Activated CD4-positive, CD25-positive, alpha-beta regulatory T cell treated with anti-CD3 and anti-CD28 coated beads, Interleukin-2, amount 50 U/mL, for 24 hours (primary cell): ENCODE measurements at regions not wholly inside any gene's neighbourhood (a gene's known extent, or its start where the extent isn't known, plus 50 kb on each side); places are given as distances from the start of the nearest gene placed in this dataset.

ENCODE experiments used
- ATAC-seq, 2 donors: fragments of 150-1000 bp; cut with Tn5 transposase; one replicate each; pipeline ENCODE4 v1.10.0; 2021; ENCODE audit warnings: mild to moderate bottlenecking in 1 of 2, moderate library complexity in 1 of 2

DNA sequence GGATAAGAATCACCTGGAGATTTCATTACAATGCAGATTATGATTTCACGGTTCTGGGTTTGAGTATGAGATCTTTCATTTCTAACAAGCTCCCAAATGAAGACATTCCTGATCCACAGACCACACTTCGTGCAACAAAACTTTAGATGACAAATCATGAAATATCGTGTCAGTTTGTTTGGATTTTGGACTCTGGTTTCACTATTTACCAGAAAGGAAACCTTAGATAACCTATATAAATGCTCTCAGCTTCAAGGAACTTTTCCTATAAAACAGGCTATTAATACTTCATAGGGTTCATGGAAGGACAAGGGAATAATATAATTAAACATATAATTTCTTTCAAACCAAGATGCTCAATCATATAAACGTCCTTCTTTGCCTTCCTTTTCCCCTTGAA is 930.5 kb upstream of the SLC10A2 start:
- no peak for ATAC-seq

DNA sequence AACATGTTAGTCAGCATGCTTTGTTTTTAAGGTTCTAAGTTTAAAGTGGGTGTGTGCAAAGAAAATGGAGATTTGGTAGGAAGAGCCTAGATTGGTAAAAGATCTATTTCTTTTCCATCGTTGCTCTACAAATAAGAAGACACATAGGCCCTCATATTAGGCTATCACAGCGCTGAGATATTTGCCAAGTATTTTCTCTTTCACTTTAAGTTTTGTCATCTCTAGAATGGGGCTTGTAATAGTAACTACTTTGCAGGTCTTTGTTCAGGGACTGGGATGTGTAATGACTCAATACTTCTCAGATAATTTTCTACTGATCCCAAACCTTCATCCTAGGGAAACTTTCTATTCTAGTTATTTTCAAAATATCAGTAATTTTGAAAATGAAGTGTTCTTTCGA is 917.7 kb upstream of the SLC10A2 start:
- no peak for ATAC-seq

DNA sequence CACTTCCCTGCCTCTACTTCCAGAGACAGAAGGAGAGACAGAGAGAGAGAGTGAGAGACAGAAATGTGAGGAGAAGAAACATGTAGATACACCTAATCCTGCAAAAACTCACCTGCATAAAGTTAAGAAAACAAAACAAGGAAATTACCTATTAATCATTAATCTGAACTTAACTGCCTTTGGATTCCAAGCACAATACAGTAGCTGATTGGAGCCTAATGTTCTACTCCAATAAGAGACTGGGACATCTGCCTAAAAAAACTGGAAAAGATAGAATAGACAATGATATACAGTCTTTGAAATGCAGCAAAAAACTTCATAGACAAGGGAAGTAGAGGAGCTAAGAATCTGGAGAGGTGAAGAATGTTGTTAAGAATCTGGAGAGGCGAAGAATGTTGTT is 910.2 kb upstream of the SLC10A2 start:
- ATAC-seq: no peak

DNA sequence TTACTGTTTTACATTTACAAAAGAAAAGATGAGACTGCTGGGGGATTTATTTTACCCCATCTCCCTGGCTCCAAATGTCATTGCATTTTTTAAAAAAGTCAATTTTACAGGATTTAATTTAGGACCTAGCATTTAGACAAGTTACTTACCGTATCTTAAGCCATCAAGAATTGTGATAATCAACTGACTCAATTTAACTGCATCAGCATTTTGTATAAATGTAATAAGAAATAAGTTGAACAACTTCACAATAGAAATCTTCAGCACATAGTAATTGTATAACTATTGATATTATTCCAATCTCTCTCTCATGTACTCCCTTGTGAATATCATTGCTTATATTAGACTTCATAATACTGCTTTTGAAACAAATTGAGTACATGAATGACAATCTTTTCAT is 907.5 kb upstream of the SLC10A2 start:
- no peak for ATAC-seq

DNA sequence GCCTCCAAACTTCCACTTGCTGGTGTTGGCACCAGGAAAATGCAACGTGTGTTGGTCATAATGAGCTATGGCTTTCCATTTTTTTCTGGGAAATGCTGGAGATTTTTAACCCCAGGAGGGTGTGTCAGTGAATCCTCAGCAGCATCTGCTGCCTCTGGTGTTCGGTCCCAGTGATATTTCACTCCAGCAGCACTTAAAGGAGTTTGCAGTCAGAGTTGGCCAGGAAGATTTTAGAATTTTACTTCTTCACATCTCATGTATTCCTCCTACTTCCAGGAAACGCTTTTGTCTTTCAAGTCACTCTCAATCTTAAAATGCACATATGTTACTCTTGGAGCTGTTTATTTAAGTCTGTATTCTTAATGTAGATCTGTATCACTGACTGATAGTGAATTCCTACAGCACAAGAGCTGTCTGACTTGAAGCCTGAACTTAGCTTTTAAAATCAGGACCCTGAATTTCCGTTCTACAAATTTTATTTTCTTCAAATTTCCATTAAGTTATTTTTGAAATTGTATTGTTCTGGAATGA is 903.4 kb upstream of the SLC10A2 start:
- no peak for ATAC-seq

DNA sequence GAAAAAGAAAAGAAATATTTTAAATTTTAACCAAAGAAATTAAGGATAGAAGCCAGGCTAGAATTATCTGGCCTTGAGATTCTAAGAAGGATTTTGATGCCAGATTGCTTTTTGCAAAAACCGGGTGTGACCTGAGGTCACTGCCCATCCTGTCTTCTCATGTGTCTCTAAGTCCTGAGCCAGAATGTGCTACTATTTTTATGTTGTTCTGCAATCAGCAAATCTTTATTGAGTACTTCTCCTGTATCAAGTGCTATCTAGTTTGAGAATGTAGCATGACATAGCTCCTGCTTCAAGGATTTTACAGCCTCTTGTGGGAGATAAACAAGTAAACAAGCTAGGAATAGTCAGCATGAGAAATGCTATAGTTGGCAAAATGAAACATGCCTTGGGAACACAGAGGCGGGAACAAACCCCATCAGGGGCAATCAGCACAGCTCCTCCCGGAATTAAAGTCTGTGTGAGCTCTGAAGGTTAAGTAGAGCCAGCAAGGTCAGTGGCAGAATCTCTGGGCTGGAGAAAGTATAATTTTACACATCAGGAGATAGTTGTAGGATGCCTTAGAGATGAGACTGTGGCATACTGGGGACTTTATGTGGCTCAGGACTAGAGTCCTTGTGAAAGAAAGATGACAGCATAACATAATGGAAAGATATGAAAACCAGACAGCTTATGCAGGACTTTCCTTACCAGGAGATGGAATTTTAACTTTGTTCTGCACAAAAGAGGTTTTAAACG is 899.5 kb upstream of the SLC10A2 start:
- ATAC-seq: no peak

DNA sequence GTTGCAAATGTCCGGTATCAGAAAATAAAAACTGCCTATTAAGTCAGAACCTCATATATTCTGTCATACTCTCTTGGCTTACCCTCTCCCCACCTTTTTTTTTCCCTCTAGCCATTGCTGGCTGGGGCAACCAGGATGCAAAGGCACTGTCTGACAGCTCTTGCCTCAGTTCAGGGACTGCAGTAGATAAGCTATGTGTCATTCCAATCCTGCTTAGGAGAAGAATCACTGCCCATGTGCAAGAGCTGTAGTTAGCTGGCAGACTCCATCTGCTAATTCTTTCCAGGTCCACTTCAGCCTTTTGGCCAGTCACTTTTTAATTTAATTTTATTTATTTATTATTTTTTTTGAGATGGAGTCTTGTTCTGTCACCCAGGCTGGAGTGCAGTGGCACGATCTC is 895.6 kb upstream of the SLC10A2 start:
- ATAC-seq: no peak

DNA sequence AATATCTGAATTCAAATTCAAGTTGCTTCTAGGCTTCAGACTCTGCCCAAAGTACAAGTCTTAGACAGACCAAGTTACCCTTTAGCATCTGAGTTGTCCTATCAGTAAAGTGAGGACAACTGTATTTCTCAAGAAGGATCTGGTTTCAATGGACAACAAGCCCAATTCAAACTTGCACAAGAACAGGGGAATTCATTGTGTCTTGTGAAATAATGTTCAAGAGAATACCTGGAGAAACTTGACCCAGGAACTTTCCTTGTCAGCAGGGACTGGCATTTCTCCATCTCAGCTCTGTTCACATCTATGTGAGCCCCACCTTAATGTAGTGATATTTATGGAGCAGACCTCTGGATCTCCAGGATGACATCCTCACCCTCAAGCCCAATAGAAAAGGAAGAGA is 894.9 kb upstream of the SLC10A2 start:
- ATAC-seq: no peak

DNA sequence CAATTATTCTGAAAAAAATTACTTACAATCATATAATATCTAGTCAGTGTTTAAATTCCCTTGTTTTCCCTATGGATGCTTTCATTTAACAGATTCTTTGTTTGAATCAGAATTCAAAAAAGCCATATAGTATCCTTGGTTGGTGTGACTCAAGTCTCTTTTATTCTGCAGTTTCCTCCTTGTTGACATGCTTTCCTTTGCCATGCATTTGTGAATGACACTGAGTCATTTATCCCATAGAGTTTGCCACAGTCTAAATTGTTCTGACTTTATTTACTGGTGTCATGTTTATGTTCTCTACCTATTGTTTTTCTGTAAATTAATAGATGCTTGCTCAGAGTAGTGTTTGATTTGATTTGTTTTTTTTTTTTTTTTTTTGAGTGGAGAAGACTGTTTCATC is 893.8 kb upstream of the SLC10A2 start:
- ATAC-seq: no peak

DNA sequence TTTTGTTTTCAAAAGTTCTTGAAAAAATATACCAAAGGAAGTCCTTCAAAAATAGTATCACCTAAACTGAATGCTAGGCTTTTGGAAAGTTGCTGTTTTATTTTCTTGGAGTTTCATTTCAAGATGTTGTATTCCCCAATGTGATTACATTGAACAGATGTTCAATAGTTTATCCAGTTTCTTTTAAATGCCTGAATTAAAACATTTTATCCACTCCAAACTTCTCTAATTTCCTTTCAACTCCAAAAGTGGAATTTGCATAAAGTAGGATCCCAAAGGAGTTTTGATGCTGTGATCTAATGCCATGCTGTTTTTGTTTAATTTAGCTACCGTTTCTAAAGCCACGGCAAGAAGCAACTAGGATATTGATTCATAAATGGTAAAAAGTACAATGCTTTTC is 892.5 kb upstream of the SLC10A2 start:
- ATAC-seq: no peak

DNA sequence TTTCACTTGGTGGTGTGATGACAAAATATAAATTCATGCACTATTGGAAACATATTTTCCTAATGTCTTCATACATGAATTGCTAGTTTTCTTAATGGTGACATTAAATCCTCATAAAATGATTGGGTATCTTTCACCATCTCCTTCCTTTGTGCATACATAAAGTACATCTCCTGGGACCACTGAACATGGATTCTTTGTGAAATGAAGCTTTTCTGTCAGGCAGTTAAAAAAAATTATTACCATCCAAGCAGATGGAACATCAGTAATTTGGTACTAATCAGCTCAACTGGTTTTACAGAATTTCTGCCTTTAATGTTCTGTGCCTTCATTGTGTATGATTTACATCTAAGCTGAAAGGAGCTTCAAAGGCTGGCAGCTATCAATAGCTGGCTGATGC is 891.7 kb upstream of the SLC10A2 start:
- ATAC-seq: no peak

DNA sequence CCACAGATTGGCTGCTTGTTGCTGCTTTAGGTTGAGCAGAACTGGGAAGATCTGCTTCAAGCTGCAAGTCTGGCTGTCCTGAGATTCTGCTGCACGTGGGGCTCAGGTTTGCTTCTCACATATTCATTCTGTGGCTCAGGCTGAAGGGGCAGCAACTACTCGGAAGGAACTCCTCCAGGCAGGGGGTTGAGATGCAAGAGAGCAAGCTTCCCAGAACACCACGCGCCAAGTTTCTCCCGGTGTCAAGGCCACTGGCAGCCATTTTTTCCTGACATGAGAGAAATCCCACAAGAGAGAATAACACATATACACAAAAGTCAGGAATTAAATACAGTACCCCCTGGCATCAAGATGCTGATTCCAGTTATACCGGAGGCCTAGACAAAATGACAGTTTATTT is 887.6 kb upstream of the SLC10A2 start:
- ATAC-seq: no peak

DNA sequence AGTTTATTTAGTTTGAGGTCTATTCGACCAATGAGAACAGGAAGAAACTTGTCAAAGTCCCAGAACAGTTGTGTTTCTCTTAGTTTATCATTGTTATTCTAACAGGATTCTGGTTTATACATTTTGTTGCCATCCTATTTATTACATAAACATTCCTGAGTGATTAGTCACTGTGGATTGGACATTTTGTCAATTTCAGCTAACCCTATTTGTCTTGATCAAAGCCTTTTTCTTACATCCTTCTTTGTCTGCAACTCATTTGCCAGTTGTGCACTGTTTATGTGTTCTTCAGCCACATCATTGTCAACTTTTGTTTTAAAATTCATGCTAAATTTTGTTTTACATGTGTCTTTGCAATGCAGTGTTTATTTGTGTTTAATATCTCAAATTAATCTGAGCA is 886.0 kb upstream of the SLC10A2 start:
- no peak for ATAC-seq

DNA sequence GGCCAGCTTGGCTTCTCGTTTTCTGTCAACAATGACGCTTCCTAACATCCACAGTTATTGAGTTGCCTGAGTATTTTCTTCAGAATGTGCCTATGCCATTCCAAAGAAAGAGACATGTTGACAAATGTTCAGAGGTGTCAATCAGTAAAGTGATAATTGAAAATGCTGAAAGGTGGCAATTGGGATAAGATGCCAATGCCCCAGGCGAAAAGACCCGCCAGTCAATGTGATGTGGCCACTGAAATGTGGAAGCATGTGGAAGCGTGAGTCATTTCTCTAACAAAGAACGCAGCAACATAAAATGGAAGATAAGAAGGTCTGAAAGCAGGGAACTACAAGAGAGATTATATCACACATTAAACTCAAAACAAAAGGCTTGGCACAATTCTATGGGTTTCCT is 882.2 kb upstream of the SLC10A2 start:
- no peak for ATAC-seq

DNA sequence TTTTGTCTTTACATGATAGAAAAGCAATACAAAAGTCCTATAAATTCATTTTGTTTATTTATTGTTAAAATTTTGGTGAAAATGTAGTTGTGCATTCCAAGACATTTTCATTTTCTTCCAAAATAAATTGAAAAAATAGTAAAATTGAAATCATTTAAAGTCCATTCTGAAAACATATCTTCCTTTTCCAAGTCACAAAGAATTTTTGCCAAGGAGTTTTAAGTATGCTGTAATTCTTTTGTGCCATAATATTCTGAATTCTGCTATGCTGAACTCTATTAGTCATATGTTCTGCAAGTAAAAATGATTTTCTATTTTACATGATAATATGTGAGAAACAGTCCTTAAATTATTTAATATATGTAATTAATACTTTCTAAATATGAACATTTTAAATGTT is 879.6 kb upstream of the SLC10A2 start:
- ATAC-seq: no peak

DNA sequence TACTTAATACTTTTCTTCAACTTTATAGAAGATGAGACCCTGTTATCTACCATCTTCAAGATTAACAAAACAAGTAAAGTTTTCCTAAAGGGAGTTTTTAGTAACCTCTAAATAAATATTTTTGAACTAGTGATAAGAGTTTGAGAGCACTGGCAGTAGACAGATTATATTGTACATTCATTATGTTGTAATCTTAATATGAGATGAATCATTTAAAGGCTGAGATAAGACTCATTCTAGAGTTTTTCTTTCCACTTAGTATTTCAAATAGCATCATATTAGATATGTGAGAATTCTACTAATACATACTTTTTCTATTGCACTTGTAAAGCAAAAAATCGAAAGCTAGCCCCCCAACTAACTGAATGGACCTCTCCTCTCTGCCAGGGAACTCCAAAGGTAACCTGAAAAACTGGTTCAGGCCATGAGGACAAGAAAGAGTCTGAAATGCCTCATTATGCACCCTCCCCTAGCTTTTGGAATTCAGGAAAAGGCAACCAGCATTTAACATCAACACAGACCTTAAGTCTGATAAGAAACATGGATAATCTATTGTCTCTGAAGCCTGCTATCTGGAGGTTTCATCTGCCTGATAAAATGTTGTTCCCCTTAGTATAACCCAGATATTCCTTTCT is 875.4 kb upstream of the SLC10A2 start:
- no peak for ATAC-seq

DNA sequence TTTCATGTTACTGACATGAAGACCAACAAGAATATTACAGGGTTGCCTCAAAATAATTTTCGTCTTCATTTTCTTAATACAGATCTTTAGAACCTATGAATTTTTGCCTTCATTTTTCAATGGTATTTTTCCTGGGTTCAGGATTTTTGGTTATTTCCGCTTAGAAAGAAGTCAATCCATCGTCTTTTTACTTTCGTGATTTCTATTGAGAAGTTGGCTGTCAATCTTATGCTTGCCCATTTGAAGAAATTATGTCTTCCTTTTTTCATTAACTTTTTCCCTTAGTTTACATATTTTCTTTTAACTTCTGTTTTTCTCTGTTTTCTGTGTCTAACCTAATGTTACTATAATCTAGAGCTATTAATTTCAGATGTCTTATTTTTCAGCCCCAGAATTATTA is 868.9 kb upstream of the SLC10A2 start:
- no peak for ATAC-seq

DNA sequence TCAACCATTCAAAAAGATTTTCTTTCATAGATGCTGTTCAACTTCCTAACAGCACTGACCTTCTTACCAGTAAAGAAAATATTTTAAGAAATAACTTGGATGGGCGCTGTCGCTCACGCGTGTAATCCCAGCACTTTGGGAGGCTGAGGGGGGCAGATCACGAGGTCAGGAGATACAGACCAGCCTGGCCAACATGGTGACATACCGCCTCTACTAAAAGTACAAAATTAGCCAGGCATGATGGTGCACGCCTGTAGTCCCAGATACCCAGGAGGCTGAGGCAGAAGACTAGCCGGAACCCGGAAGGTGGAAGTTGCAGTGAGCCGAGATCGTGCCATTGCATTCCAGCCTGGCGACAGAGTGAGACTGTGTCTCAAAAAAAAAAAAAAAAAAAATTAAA is 865.7 kb upstream of the SLC10A2 start:
- ATAC-seq: no peak

DNA sequence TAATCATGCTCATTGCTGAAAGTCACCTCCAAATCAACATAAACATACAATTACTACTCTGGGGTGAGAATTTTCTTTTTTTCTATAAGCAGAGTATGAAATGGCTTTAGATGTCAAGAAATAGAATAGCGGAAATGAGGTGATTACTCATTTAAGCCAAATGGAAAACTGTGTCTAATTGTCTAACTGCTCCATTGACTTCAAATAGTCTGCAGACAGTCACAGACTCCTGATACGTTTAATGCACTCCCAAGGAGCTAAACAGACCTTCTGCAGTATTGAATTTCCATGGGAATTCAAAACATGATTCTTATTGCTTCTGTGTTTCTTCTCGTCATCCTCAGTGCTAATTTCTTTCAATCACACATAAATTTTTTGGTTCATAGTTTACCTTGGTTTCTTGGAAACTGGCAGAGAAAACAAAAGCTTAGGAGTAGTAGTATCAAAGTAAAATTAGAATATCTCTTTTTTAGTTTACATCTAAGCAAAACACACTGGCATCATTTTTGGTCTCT is 865.2 kb upstream of the SLC10A2 start:
- ATAC-seq: no peak

DNA sequence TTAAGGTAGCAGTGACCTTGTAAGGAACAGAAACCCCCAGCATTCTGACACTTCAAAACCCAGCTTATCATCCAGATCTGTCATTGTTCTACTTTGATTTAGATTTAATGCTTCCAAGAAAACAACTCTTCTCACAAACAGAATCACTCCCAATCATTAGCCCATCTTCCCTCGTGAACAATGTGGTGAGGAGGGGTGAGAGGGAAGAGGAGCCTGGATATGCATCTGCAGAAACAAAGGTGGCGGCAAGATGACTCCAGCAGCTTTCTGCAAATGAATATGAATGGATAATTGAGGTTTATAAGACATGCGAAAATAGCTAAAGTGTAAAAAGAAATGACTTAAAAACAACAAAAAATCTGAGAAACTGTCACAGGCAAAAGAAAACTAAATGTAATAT is 859.9 kb upstream of the SLC10A2 start:
- ATAC-seq: no peak

DNA sequence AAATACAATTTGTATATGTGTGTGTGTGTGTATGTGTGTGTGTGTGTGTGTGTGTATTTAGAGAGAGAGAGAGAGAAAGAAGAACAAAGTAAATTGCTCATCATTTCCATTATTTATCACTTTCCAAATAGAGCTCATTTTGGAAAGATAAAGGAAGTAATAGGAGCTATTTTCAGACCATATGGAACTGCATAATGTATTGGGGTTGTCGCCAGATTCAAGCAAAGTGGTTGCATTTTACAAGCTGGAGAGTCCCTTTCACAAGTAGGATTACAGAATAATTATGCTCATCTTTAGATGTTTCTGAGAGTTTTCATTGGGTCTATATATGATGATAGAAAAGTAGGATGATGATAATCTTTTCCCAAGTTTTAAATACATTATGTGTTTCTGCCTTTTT is 842.7 kb upstream of the SLC10A2 start:
- ATAC-seq: no peak

DNA sequence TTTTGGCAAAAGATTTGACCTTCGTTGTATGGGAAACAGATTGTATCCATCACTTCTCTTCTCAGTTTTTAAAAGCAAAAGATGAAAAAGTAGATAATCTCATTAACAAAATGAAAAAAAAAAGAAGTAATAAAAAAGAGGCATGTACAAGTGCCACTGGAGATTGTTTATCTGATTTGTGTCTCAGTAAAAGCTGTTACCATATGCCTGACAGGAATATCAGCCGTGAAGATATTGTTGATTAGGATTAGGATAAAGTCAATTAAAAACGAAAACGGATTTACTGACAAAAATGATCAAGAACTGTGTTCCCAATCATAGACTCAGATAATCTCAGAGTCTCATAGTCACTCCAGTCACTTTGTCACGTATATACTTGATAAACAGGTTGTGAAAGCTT is 842.1 kb upstream of the SLC10A2 start:
- no peak for ATAC-seq

DNA sequence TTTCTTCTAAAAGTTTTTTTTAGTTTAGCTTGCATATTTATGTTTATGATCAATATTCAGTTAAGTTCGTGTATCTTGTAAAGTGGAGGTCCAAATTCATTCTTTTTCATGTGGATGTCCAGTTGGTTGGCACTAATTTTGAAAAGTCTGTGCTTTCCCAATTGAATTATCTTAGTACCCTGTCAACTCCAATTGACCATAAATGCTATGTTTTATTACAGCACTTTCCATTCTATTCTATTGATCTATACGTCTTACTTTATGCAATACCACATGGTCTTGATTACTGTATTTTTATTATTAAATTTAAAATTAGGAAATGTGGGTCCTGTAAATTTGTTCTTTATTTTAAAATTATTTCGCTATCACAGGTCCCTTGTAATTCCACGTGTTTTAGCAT is 837.6 kb upstream of the SLC10A2 start:
- no peak for ATAC-seq

DNA sequence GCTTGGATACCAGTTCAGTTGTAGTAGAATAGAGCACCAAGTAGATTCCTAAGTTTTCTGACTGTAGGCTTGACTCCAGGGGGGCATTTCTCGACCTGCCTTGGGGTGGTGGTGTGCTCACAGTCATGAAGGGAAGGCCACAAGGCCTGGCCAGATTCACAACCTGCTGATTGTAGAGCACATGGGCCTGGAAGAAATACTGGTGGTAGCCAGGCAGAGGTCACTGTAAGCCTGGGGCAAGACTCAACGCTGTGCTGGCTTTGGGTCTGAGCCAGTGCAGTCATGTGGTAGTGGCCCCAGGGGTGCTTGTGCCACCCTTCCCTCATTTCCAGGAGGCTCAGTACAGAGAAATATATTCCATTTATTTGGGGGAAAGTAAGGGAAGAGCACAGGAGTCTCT is 832.3 kb upstream of the SLC10A2 start:
- no peak for ATAC-seq
